KOPT-K1 (cell line): ENCODE measurements at regions not wholly inside any gene's neighbourhood (a gene's known extent, or its start where the extent isn't known, plus 50 kb on each side); places are given as distances from the start of the nearest gene placed in this dataset.

Experiments used
- H3K27ac ChIP-seq: fragments of 200-600 bp; sonication (generic); 2 replicates; pipeline ENCODE4 v1.5.1; 2016; ENCODE audit warnings: antibody characterized with exemption, mild to moderate bottlenecking, low read depth, low read length; ENCODE audit not compliant: poor library complexity, severe bottlenecking
- H3K36me3 ChIP-seq: fragments of 200-600 bp; sonication (generic); 2 replicates; pipeline ENCODE4 v1.5.1; 2017; ENCODE audit warnings: antibody characterized with exemption, mild to moderate bottlenecking, low read length, moderate library complexity; ENCODE audit not compliant: insufficient read depth
- H3K9me3 ChIP-seq: fragments of 200-600 bp; sonication (generic); 2 replicates; pipeline ENCODE4 v1.5.1; 2017; ENCODE audit warnings: antibody characterized with exemption, low read length, mild to moderate bottlenecking; ENCODE audit not compliant: insufficient read depth, poor library complexity, severe bottlenecking

DNA sequence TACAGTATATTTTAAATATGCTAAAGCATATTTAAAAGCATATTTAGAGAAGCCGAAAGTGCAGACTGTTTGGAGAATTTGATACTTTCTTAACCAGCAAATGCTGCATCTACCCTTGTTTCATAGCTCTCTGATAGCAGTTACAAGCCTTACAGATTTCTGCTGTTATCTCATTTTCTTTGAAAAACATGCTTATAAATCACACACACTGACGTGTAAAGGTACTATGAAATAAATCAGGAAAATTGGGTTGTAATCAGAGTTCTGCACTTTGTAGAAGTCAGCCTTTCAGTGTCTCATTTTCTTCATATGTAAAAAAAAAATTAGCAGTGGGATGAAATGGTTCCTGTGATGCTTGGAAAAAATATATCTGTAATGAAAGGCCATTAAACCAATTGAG is 1432.4 kb upstream of the ATXN8OS start:
- Histone ChIP-seq H3K9me3 (no peaks in the 10 kb centered on the region), H3K27ac (no peak overlapping the region), H3K36me3 (no peaks in the 10 kb centered on the region)

DNA sequence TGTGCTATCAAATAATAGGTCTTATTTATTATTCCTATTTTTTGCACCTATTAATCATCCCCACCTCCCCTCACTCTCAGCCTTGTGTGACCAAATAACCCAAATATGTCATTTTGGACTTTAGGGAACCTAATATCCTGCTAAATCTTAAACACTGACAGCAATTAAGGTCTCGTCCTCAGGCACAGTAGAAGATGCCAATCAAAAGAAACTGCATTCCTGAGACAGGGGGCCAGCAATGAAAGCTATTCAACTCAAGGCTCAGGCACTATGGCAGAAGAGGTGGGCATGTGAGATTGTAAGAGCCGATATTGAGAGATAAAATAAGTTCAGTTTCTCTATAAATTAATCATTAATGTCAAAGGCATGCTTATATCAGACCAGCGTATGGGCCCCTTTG is 1437.7 kb upstream of the PCDH9 start:
- Histone ChIP-seq H3K27ac (no peak overlapping the region), H3K9me3 (no peaks in the 10 kb centered on the region), H3K36me3 (no peaks in the 10 kb centered on the region)

DNA sequence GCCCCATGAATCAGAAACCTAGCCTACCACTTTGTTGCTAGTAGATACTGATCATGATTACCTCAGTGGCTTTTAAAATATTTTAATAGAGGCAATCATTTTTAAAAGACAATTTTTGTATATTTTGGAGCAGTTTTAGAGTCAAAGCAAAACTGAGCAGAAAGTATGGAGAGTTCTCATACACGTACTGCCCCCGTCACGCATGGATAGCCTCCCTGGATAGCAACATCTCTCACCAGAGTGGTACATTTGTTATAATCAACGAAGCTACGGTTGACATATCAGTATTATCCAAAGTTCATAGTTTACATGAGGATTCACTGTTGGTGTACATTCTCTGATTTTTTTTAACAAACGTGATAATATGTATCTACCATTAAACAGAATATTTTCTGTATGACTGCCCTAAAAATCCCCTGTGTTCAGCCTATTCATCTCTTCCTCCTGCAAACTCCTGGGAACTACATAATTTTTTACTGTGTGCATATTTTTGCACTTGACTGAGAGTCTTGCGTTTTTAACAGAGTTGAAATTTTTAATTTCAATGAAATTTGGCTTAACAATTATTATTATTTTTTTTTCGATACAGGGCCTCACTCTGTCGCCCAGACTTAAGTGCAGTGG is 1436.8 kb upstream of the PCDH9 start:
- Histone ChIP-seq H3K9me3 (no peaks in the 10 kb centered on the region), H3K36me3 (no peaks in the 10 kb centered on the region), H3K27ac (no peak overlapping the region)

DNA sequence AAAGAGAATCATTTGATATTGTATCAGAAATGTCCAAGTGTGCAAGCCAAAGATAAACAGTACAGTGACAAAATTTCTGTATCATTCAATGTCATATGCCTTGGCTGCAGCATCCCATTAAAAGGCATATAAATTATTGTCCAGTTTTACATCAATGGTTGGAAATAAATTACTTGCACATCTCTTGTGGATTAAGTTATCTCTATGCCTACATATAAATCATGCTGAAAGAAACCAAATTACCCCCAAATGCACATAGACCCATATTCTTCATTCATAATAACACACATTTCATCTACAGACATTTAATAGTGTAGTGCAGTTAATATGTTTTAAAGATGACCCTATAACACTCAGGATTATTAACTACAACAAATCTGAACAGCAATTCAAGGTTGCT is 1415.7 kb upstream of the PCDH9 start:
- no peaks in the 10 kb centered on the region for H3K9me3 ChIP-seq
- H3K36me3 ChIP-seq: no peaks in the 10 kb centered on the region
- no peak overlapping the region for H3K27ac ChIP-seq

DNA sequence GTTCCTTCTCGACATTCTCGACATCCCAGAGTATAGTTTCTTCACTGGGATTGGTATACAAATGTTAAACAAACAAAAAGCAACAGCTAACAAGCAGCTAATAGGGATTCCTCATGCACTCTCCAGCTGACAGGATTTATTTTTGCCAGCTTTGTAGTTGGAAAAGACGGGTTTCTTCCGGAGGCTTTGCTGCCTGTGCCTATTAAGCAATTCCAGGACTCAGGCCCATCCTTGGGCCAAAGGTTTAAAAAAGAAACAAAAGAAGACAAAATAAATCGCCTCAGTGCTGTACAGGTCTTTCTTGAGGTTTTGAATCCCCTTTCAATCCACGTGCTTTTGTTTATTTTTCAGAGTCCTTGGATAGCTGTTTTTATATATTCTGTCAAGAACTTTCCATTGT is 1414.5 kb upstream of the PCDH9 start:
- H3K9me3 ChIP-seq: no peaks in the 10 kb centered on the region
- H3K36me3 ChIP-seq: no peaks in the 10 kb centered on the region
- H3K27ac ChIP-seq: no peak overlapping the region

DNA sequence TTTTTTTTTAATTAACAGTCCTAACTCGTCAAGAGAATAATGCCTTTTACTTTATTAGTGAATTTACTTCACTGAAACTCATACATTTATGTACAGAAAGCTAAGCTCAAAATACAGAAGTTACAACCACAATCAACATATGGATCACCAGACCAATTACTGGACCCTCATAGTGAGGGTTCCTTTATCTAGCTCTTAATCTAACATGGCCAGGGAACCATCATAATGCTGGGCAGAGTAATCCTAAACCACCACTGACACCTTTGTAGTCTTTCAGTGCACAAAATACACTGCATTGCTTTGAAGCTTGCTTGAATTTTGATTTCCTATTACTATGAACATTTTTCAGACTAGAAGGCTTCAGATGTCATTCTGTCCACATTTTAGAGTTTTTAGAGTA is 1406.6 kb upstream of the PCDH9 start:
- Histone ChIP-seq H3K9me3 (no peaks in the 10 kb centered on the region), H3K36me3 (no peaks in the 10 kb centered on the region), H3K27ac (no peak overlapping the region)

DNA sequence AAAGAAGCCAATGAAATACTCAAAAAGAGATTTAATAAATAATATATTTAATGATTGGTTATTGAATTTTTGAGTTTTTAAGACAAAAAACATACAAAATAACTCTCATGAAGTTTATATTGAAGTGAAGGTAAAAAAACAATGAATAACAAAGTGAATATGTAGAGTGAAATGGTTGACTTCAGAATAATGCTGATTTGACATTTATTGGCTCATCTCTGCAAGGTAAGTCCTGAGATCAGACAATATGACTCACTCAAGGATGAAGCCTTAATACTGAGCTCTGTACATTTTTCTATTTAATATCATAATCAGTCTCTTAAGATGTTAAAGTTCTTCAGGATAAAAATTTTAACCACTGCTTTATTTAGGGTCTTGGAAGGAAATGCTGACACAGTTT is 1398.9 kb upstream of the PCDH9 start:
- Histone ChIP-seq H3K9me3 (no peaks in the 10 kb centered on the region), H3K36me3 (no peaks in the 10 kb centered on the region), H3K27ac (no peak overlapping the region)

DNA sequence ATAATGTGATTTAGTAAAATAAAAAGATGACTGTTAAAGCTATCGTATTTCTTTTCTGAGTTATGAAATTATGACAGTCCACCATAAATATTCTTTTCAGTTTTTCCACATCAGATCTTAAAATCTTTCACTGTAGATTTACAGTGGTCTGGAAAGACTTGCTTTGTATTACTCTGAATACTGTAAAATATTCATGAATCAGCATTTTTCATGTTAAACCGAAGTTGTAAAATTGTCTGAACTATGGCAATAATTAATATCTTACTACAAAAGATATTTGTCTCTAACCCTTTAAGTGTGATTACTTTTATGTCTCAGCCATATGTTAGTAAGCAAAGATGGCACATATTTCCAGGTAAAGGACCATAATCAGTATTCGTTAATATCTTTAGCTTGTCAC is 1397.2 kb upstream of the PCDH9 start:
- no peaks in the 10 kb centered on the region for H3K9me3 ChIP-seq
- no peaks in the 10 kb centered on the region for H3K36me3 ChIP-seq
- no peak overlapping the region for H3K27ac ChIP-seq

DNA sequence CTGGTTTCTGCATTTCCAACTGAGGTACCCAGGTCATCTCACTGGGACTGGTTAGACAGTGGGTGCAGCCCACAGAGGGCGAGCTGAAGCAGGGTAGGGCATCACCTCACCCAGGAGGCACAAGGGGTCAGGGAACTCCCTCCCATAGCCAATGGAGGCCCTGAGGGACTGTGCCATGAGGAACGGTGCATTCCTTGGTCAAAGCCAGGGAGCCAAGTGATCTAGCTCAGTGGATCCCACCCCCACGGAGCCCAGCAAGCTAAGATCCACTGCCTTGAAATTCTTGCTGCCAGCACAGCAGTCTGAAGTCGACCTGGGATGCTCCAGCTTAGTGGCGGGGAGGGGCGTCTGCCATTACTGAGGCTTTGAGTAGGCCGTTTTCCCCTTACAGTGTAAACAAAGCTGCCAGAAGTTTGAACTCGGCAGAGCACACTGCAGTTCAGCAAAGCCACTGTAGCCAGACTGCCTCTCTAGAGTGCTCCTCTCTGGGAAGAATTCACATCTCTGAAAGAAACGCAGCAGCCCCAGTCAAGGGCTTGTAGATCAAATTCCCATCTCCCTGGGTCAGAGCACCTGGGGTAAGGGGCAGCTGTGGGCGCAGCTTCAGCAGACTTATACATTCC is 1386.6 kb upstream of the PCDH9 start:
- Histone ChIP-seq H3K27ac (no peak overlapping the region), H3K9me3 (no peaks in the 10 kb centered on the region), H3K36me3 (no peaks in the 10 kb centered on the region)

DNA sequence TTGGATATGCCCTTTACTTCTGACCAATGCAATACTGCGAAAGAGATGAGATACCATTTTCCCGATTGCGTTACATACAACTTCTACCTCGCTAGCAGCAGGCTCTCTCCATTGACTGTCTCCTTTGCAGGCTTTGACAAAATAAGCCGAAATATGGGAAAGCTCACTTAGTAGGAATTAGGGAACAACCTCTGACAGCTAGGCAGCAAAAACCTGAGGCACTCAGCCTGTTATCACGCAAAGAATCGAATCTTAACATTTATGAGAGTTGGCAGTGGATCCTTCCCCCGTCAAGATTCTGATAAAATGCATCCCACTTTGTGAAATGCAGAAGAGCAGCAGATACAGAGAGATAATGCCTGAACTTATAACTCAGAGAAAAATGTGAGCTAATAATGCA is 1379.5 kb upstream of the PCDH9 start:
- Histone ChIP-seq H3K9me3 (no peaks in the 10 kb centered on the region), H3K36me3 (no peaks in the 10 kb centered on the region), H3K27ac (no peak overlapping the region)

DNA sequence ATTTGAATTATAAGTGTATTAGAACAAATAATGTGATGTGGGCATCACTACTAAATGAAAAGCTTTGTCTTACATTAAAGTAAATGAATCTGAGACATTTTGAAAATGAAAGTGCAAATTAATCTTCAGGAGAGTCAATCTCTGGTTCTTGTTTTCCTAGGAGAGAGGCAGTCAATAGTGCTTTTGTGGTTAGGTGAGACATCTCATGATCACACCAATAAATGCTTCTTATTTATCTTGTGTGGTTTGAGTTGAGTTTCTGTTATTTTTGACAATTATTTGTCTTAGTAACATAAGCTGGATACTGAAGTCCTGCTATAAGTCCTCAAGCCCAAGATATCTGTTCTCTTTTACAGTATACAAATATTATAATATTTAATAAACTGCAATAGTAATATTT is 1378.0 kb upstream of the PCDH9 start:
- H3K27ac ChIP-seq: no peak overlapping the region
- no peaks in the 10 kb centered on the region for H3K36me3 ChIP-seq

DNA sequence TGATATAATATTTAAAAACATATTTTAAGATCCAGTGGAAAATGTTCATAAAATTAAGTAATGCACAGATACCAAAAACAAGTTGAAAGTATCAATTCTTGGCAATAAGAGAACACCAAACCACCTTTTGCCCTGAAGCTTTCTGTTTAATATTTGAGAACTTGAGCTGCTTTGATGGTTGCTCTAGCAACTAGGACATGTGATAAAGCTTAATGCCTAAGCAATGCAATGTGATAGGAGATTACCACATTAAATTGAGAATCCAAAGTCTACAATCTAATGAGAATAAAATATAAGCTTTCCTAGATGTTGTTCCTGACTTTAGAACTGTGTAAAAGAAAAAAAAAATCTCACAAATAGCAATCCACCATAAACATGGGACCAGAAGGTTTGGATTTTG is 1367.5 kb upstream of the PCDH9 start:
- H3K27ac ChIP-seq: no peak overlapping the region
- no peaks in the 10 kb centered on the region for H3K36me3 ChIP-seq
- no peaks in the 10 kb centered on the region for H3K9me3 ChIP-seq

More for the DNA sequence above, 1378.0 kb upstream of the PCDH9 start:
- no peaks in the 10 kb centered on the region for H3K9me3 ChIP-seq

DNA sequence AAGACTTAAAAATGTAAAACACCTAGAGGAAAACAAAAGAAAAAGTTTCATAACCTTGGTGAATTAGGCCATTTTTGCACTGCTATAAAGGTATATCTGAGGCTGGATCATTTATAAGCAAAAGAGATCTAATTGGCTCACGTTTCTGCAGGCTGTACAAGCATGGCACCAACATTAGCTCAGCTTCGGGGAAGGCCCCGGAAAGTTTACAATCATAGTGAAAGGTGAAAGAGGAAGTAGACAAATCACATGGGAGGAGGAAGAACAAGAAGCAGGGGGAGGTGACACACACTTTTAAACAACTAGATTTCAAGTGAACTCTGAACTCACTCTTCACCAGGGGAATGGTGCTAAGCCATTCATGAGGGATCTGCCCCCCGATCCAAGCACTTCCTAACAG is 1358.5 kb upstream of the PCDH9 start:
- Histone ChIP-seq H3K9me3 (no peaks in the 10 kb centered on the region), H3K36me3 (no peaks in the 10 kb centered on the region), H3K27ac (no peak overlapping the region)

DNA sequence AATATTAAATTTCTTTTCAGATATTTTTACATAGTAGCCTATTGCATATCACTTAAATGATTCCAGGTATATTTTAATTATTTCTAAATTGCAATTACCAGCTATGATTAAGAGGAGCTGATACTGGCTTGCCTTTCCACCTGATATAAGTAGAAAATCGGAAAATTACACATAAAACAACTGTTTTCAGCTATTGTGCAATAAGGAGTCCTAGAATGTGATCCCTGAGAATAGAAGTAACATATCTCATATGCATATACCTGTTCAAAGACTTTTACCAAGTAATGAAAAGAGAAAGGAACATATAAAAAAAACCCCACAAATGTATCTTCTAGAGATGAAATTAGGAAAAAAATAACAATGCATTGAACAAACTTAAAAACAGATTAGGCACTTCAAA is 1354.6 kb upstream of the PCDH9 start:
- Histone ChIP-seq H3K27ac (no peak overlapping the region), H3K36me3 (no peaks in the 10 kb centered on the region), H3K9me3 (no peaks in the 10 kb centered on the region)

DNA sequence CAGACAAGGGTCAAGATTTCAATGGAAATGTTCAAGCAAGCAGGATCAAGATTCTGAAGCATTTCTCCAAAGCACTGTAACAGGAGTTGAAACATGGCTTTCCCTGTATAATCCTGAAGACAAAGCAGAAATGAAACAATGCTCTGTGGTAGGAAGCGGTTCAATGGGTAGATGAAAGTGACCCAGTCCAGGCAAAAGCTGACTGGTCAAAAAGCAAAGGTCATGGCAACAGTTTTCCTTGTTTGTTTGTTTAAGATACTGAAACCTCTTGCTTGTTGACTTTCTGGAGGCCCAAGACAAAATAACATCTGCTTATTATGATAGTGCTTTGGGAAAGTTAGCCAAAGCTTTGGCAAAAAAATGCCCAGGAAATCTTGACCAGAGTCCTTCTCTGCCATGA is 1343.9 kb upstream of the PCDH9 start:
- Histone ChIP-seq H3K36me3 (no peaks in the 10 kb centered on the region), H3K9me3 (no peaks in the 10 kb centered on the region), H3K27ac (no peak overlapping the region)

DNA sequence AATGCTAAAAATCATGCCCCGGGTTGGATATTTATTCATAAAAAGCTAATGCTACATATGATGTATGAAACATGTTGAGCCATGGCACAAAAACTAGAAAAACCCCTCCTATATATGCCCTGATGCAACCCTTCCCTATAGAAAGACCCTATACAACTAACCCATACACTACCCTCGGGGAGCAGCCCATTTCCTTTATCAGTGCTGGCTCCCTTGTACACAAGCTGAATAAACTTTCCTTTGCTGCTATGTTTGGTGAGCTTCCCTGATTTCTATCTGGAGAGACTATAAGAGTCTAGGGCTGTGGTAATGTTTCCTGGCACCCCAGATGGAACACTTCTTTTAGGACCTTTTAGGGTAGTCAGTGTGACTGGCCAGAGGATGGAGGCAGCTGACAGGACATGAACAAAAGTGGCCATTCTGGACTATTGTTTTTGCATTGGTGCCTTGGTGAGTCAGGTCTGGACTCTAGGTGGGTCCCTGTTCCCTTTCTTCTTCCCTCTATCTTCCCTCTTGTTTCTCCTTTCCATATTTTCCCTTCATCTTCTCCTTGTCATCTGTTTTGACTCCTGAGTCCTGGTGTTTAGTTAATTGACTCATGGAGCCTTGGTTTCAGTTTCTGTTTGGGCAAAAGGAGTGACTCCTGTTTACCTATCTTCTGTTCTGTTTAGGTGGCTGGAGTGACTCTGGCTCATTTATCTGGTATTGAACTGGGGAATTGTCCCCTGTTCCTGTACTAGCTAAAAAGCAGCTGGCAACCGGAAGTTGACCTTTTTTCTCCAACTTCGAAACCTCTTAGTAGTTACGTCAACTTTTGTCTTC is 1321.8 kb upstream of the PCDH9 start:
- H3K36me3 ChIP-seq: no peaks in the 10 kb centered on the region
- H3K27ac ChIP-seq: no peak overlapping the region
- H3K9me3 ChIP-seq: no peaks in the 10 kb centered on the region
